Lung (tissue), 11 donors: ENCODE measurements at regions not wholly inside any gene's neighbourhood (a gene's known extent, or its start where the extent isn't known, plus 50 kb on each side); places are given as distances from the start of the nearest gene placed in this dataset.

Source experiments
- ATAC-seq: fragments of 200-7000 bp; cut with Tn5 transposase; one replicate; pipeline ENCODE4 v1.9.1; 2020; ENCODE audit warnings: moderate number of reproducible peaks; ENCODE audit not compliant: insufficient read depth, low FRiP score
- DNase-seq, 3 donors: peaks; one replicate each; pipeline ENCODE4 v3.0.0-alpha.2; 2013 to 2017
- H3K27ac ChIP-seq, 2 donors: one replicate each; pipeline ENCODE4 v1.5.1; 2013; ENCODE audit warnings: mild to moderate bottlenecking in 2 of 2, moderate library complexity in 2 of 2, control low read depth in 1 of 2, inconsistent platforms in 1 of 2, low read depth in 1 of 2, low read length in 1 of 2
- H3K27me3 ChIP-seq, 3 donors: one replicate each; pipeline ENCODE4 v1.5.1; 2013; ENCODE audit warnings: low read length in 2 of 3; ENCODE audit not compliant: control insufficient read depth in 3 of 3, insufficient read depth in 3 of 3
- H3K36me3 ChIP-seq, 4 donors: one replicate each; pipeline ENCODE4 v1.5.1; 2013; ENCODE audit warnings: low read length in 4 of 4, mild to moderate bottlenecking in 1 of 4, moderate library complexity in 1 of 4; ENCODE audit not compliant: control insufficient read depth in 4 of 4, insufficient read depth in 4 of 4
- H3K4me1 ChIP-seq, 5 donors: one replicate each; pipeline ENCODE4 v1.5.1; 2013; ENCODE audit warnings: low read length in 5 of 5, mild to moderate bottlenecking in 2 of 5, moderate library complexity in 1 of 5; ENCODE audit not compliant: control insufficient read depth in 5 of 5, insufficient read depth in 5 of 5
- H3K4me3 ChIP-seq: one replicate; pipeline ENCODE4 v1.5.1; 2013; ENCODE audit warnings: mild to moderate bottlenecking, control low read depth, moderate library complexity
- H3K9ac ChIP-seq, 2 donors: one replicate each; pipeline ENCODE4 v1.5.1; 2013; ENCODE audit warnings: low read length in 2 of 2, control low read depth in 1 of 2; ENCODE audit not compliant: insufficient read depth in 1 of 2
- H3K9me3 ChIP-seq, 4 donors: one replicate each; pipeline ENCODE4 v1.5.1; 2013; ENCODE audit warnings: low read length in 3 of 4, mild to moderate bottlenecking in 1 of 4, moderate library complexity in 1 of 4; ENCODE audit not compliant: control insufficient read depth in 4 of 4, insufficient read depth in 3 of 4
- WGBS, 2 donors: extraction: QIAGEN DNeasy Blood & Tissue Kit; methylation state at CpG; one replicate each; pipeline ENCODE4 v1.1.7; 2013; 5-methylcytosine and 5-hydroxymethylcytosine counted together
- TF ChIP-seq, protein P1 (sequence below): IDR thresholded peaks from 2 replicates; pipeline ENCODE4 v1.5.1; 2012; ENCODE audit warnings: mild to moderate bottlenecking; ENCODE audit errors: control extremely low read depth, extremely low read depth
- donor health status: control.
- donor health status: control.
- donor health status: Bipolar disorder and iron deficiency.
- donor health status: healthy.
- donor health status: DM: yes; HTN: yes; CAD: no.

- WGBS, 2 donors: 93% methylated on average over 11 of the region's 11 CpGs
- H3K9ac ChIP-seq: peak overlapping the region; percentile 47 to 53
Observed at GRCh38 chr6:150721418-150722266, 122.0 kb downstream of the PLEKHG1 start.

DNA sequence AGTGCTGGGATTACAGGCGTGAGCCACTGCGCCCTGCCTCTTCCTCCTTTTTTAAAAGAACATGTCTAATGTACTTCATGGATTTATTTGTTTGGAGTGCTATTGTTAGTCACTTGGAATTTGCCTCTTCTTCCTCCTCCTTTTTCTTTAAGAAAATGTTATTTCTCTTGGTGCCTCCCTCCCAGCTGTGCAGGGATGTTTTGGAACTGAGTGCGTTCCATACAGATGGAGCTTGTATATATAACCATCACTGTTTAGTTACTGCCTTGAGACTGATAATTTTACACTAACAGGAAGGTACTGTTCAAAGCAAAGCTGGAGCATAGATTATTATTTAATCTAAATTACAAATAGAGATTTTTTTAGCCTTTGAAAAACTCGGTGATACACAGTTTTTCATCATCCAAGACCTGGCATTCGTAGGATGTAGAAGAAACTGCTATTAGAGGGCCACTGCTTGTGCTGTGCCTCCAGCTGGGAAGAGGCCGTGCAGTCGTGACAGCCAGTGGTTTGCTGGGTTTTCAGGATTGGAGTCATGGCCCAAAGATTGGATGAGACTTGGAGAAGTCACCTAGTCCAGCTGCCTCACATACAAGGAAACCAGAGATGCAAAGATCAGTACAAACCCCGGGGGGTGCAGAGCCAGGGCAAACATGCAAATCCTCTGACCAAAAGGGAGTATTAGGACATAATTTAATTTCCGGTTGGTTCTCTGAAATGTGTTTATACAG lies 123.1 kb downstream of the PLEKHG1 start:
- Histone ChIP-seq H3K4me1 (peaks cover 0 to 35% (median 10%) of the 10 kb centered on the region in 5 donors), H3K27ac (no peak overlapping the region), H3K9me3 (no peaks in the 10 kb centered on the region), H3K36me3 (no peaks in the 10 kb centered on the region), H3K4me3 (no peak overlapping the region), H3K9ac (no peak overlapping the region), H3K27me3 (no peaks in the 10 kb centered on the region)
- ATAC-seq (no peak), DNase-seq (peak; percentile 34 to 78 (median 71))
- WGBS, 2 donors: 66 to 74% methylated on average over 9 of the region's 9 CpGs
- TF ChIP-seq, protein P1, sequence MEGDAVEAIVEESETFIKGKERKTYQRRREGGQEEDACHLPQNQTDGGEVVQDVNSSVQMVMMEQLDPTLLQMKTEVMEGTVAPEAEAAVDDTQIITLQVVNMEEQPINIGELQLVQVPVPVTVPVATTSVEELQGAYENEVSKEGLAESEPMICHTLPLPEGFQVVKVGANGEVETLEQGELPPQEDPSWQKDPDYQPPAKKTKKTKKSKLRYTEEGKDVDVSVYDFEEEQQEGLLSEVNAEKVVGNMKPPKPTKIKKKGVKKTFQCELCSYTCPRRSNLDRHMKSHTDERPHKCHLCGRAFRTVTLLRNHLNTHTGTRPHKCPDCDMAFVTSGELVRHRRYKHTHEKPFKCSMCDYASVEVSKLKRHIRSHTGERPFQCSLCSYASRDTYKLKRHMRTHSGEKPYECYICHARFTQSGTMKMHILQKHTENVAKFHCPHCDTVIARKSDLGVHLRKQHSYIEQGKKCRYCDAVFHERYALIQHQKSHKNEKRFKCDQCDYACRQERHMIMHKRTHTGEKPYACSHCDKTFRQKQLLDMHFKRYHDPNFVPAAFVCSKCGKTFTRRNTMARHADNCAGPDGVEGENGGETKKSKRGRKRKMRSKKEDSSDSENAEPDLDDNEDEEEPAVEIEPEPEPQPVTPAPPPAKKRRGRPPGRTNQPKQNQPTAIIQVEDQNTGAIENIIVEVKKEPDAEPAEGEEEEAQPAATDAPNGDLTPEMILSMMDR: no peak

More at GRCh38 chr6:150721418-150722266, 122.0 kb downstream of the PLEKHG1 start:
- H3K27me3 ChIP-seq: no peaks in the 10 kb centered on the region
- H3K4me3 ChIP-seq: no peak overlapping the region
- no peaks in the 10 kb centered on the region for H3K9me3 ChIP-seq
- peak in 2 of 3 donors; percentile 55 to 60 for DNase-seq
- H3K36me3 ChIP-seq: no peaks in the 10 kb centered on the region
- TF ChIP-seq, protein P1: no peak
- H3K27ac ChIP-seq: no peak overlapping the region
- peaks cover 0 to 35% (median 10%) of the 10 kb centered on the region in 5 donors for H3K4me1 ChIP-seq
- ATAC-seq: no peak

DNA sequence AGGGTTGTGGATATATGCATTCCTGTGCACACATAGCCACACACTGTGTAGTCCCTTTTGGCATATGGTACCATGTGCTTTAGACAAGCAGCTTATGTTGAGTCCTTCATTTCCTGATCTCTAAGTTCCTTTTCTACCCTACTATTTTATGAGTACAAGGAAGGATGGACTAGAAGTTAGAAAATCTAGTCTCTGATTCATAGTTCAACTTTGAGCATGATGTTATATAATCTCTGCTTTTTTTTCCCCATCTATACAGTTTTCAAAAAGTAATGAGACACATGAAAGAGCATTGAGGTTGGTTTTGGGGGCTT lies 123.6 kb downstream of the PLEKHG1 start:
- no peak for ATAC-seq
- H3K27ac ChIP-seq: no peak overlapping the region

More for the DNA sequence above, 123.6 kb downstream of the PLEKHG1 start:
- DNase-seq: no peak
- Histone ChIP-seq H3K4me1 (peaks cover 0 to 35% (median 10%) of the 10 kb centered on the region in 5 donors), H3K9ac (no peak overlapping the region), H3K27me3 (no peaks in the 10 kb centered on the region), H3K4me3 (no peak overlapping the region), H3K9me3 (no peaks in the 10 kb centered on the region), H3K36me3 (no peaks in the 10 kb centered on the region)
- TF ChIP-seq, protein P1: no peak
